Stimulated activated effector memory CD8-positive, alpha-beta T cell treated with anti-CD3 and anti-CD28 coated beads, Interleukin-12 subunit alpha, Interleukin-12 subunit beta, amount 100 ng/mL, for 72 hours (primary cell): ENCODE measurements at regions not wholly inside any gene's neighbourhood (a gene's known extent, or its start where the extent isn't known, plus 50 kb on each side); places are given as distances from the start of the nearest gene placed in this dataset.

Experiments used
- ATAC-seq: fragments of 150-1000 bp; cut with Tn5 transposase; 2 replicates; pipeline ENCODE4 v1.10.0; 2021
- DNase-seq, 2 donors: peaks; one replicate each; pipeline ENCODE4 v3.0.0; 2021 to 2022; ENCODE audit warnings: low spot score in 2 of 2
- H3K27ac Mint-ChIP-seq: one replicate; pipeline ENCODE4 v1.8.0; 2022; ENCODE audit warnings: mild to moderate bottlenecking, mixed read lengths
- H3K36me3 Mint-ChIP-seq: one replicate; pipeline ENCODE4 v1.8.0; 2022; ENCODE audit warnings: mild to moderate bottlenecking, mixed read lengths
- H3K4me1 Mint-ChIP-seq: one replicate; pipeline ENCODE4 v1.8.0; 2022; ENCODE audit warnings: mixed read lengths
- H3K4me3 Mint-ChIP-seq: one replicate; pipeline ENCODE4 v1.8.0; 2022; ENCODE audit warnings: mild to moderate bottlenecking, mixed read lengths
- H3K9me3 Mint-ChIP-seq: one replicate; pipeline ENCODE4 v1.8.0; 2022; ENCODE audit warnings: mixed read lengths

GRCh38 chr13:103443604-103444003, 377.4 kb upstream of the SLC10A2 start:
- ATAC-seq (no peak), DNase-seq (no peak)
- Mint-ChIP-seq H3K9me3 (peaks cover 5% of the 10 kb centered on the region), H3K27ac (no peak overlapping the region), H3K4me1 (no peaks in the 10 kb centered on the region), H3K4me3 (no peak overlapping the region), H3K36me3 (no peaks in the 10 kb centered on the region)

DNA sequence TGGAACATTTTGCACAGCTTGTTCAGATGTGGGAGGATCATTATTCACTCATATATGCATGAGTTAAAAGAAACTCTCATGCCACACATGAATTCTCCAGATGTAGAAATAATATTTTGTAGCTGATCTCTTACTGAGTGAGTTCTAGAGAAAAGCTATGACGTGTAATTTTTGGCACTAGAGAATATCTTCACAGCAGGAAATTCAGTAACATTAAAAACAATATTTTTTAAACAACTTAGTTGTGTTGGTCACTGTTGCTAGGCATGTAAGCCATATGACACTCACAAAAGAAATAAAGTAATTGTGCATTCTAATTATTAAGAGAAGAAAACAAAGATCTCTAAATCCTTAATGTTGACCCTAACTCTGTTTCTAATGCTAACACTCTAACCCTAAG, 371.4 kb upstream of the SLC10A2 start:
- H3K4me3 Mint-ChIP-seq, result no peak overlapping the region
- peaks cover 11% of the 10 kb centered on the region for H3K9me3 Mint-ChIP-seq
- no peak for ATAC-seq
- no peaks in the 10 kb centered on the region for H3K36me3 Mint-ChIP-seq
- DNase-seq, result no peak
- no peak overlapping the region for H3K27ac Mint-ChIP-seq
- H3K4me1 Mint-ChIP-seq, result no peaks in the 10 kb centered on the region

- peaks cover 11% of the 10 kb centered on the region for H3K9me3 Mint-ChIP-seq
- H3K4me1 Mint-ChIP-seq, result no peaks in the 10 kb centered on the region
- H3K27ac Mint-ChIP-seq, result no peak overlapping the region
- DNase-seq (no peak), ATAC-seq (no peak)
- no peak overlapping the region for H3K4me3 Mint-ChIP-seq
- H3K36me3 Mint-ChIP-seq, result no peaks in the 10 kb centered on the region
Measured at GRCh38 chr13:103436057-103436654, 369.9 kb upstream of the SLC10A2 start.

- no peak for DNase-seq
- Mint-ChIP-seq H3K9me3 (peaks cover 18% of the 10 kb centered on the region), H3K36me3 (no peaks in the 10 kb centered on the region), H3K4me1 (no peaks in the 10 kb centered on the region), H3K4me3 (no peak overlapping the region), H3K27ac (no peak overlapping the region)
- ATAC-seq, result no peak
Measured at GRCh38 chr13:103431856-103432255, 365.6 kb upstream of the SLC10A2 start.

DNA sequence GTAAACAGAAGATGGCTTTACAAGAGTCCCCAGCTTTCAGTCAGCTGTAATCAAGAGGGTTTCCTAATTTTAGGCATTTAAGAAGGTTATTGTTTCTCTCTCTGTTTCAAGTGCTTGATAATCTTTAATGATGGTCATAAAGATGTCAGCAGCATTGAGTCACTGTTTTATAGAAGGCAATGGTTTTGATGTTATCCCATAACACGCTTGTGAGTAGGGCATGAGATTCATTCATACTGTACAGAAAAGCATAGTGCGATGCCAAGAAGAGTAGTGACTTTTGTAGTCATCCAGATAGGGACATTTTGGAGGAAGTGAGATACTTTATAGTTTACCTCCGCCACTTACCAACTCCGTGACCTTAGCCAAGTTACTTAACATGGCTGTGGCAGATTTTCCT, 364.2 kb upstream of the SLC10A2 start:
- DNase-seq, result no peak
- Mint-ChIP-seq H3K4me1 (no peaks in the 10 kb centered on the region), H3K36me3 (no peaks in the 10 kb centered on the region), H3K9me3 (peaks cover 12% of the 10 kb centered on the region), H3K27ac (no peak overlapping the region), H3K4me3 (no peak overlapping the region)
- no peak for ATAC-seq

DNA sequence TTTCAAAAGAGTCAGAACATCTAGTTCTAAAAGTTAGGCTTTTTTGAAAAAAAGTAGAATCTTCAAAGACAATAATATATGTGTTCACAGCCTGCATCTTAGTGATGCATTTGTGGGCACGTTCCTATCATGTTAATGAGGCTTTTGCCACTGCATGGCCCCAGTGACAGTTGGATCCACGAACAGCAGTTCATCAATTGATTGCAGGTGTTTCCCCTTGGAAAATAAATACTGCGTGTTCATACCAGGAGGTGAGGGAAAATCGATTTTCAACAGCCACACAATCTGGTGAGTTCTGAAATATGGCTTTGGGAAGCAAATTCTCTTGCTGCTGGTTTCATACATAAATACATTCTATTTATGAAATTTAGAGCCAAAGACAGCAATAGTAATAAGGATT, 343.8 kb upstream of the SLC10A2 start:
- Mint-ChIP-seq H3K4me1 (no peaks in the 10 kb centered on the region), H3K9me3 (peaks cover 9% of the 10 kb centered on the region), H3K4me3 (no peak overlapping the region), H3K36me3 (no peaks in the 10 kb centered on the region), H3K27ac (no peak overlapping the region)
- no peak for DNase-seq
- no peak for ATAC-seq

GRCh38 chr13:103406967-103407366, 340.8 kb upstream of the SLC10A2 start:
- no peak for DNase-seq
- H3K36me3 Mint-ChIP-seq, result no peaks in the 10 kb centered on the region
- H3K27ac Mint-ChIP-seq, result no peak overlapping the region
- peaks cover 11% of the 10 kb centered on the region for H3K9me3 Mint-ChIP-seq
- ATAC-seq, result no peak
- H3K4me1 Mint-ChIP-seq, result no peaks in the 10 kb centered on the region
- H3K4me3 Mint-ChIP-seq, result no peak overlapping the region

DNA sequence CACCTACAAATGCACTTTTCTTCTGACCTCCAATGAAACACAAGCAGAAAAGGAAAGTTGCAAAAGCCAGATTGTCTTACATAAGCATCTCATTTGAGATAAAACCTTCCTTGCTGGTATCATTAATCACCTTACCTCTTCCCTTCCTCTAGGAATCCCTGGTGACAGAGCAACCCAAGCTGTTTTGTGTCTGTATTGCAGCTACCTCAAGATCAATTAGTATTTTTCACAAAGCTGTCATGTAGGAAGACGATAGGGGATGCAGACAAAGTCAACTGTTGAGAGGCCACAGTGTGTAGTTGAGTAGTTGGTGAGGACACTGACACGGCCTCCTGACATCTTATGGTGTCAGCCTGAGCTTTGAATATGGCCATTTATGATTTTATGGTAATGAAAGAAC, 339.1 kb upstream of the SLC10A2 start:
- DNase-seq (no peak), ATAC-seq (no peak)
- peaks cover 11% of the 10 kb centered on the region for H3K9me3 Mint-ChIP-seq
- no peak overlapping the region for H3K4me3 Mint-ChIP-seq
- H3K27ac Mint-ChIP-seq, result no peak overlapping the region
- no peaks in the 10 kb centered on the region for H3K36me3 Mint-ChIP-seq
- H3K4me1 Mint-ChIP-seq, result no peaks in the 10 kb centered on the region

DNA sequence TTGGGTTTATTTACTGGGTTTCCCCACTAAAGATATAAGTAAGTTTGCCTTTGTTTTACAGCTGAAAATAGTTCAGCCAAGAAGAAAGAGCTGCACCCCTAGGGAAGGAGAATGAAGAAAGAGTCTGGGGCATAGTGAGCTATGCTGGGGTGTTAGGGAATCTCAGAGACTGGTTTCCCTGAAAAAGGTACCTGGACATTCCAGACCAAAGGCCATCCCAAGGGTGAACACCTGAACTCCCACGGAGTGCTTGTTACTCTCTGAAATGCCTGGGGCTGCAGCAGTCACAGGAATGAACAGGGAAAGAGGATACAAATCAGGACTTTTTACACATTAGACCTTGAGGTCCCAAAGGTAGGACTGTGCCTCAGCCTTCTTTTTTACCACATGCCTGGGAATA, 337.6 kb upstream of the SLC10A2 start:
- ATAC-seq, result no peak
- no peaks in the 10 kb centered on the region for H3K4me1 Mint-ChIP-seq

GRCh38 chr13:103403148-103403740, 337.0 kb upstream of the SLC10A2 start:
- Mint-ChIP-seq H3K4me3 (no peak overlapping the region), H3K27ac (no peak overlapping the region), H3K4me1 (no peaks in the 10 kb centered on the region), H3K9me3 (peaks cover 11% of the 10 kb centered on the region), H3K36me3 (no peaks in the 10 kb centered on the region)
- ATAC-seq, result no peak
- DNase-seq, result no peak

More for the DNA sequence above, 337.6 kb upstream of the SLC10A2 start:
- Mint-ChIP-seq H3K27ac (no peak overlapping the region), H3K36me3 (no peaks in the 10 kb centered on the region), H3K4me3 (no peak overlapping the region), H3K9me3 (peaks cover 11% of the 10 kb centered on the region)
- no peak for DNase-seq

DNA sequence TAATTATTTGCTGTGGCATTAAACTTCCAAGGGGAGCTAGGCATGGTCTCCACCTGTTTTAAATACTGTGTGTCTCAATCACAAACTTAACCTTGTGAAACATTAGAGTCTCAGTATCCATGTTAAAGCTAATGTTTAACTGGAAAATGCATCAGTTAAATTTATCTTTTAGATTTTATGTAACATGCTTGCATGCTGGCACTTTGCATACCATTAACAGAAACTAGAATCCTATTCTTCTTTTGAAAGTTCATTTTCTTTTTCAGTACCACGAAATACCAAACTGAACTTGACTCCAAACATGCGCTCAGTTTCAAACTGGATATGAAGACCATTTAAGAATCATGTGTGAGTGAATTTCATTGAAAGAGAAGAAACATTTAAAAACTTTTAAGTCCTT, 328.9 kb upstream of the SLC10A2 start:
- Mint-ChIP-seq H3K4me1 (no peaks in the 10 kb centered on the region), H3K36me3 (no peaks in the 10 kb centered on the region), H3K4me3 (no peak overlapping the region), H3K9me3 (no peaks in the 10 kb centered on the region), H3K27ac (no peak overlapping the region)
- DNase-seq, result no peak
- ATAC-seq, result no peak

DNA sequence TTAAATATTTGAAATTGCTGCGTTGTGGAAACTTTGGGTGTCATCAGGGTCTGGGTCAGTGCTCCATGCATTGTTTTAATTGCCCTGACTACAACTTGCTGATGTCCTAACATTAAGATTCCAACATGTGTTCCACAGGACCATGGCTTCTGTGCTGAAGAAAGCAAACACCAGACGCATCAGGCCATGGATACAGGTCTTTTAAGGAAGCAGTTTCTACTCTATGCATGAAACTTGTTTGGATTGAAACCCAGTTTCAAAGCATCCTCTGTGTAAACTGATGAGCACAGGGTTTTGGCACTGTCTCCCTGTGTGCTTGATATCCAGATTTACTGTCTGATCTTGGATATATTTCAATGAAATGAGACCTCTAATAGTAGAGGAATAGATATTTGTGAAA, 328.4 kb upstream of the SLC10A2 start:
- H3K27ac Mint-ChIP-seq, result no peak overlapping the region
- no peaks in the 10 kb centered on the region for H3K4me1 Mint-ChIP-seq
- H3K36me3 Mint-ChIP-seq, result no peaks in the 10 kb centered on the region
- DNase-seq (no peak), ATAC-seq (no peak)
- no peak overlapping the region for H3K4me3 Mint-ChIP-seq
- no peaks in the 10 kb centered on the region for H3K9me3 Mint-ChIP-seq

- no peak for DNase-seq
- no peak for ATAC-seq
- H3K4me3 Mint-ChIP-seq, result no peak overlapping the region
- H3K9me3 Mint-ChIP-seq, result no peaks in the 10 kb centered on the region
- no peak overlapping the region for H3K27ac Mint-ChIP-seq
- no peaks in the 10 kb centered on the region for H3K36me3 Mint-ChIP-seq
- no peaks in the 10 kb centered on the region for H3K4me1 Mint-ChIP-seq
Measured at GRCh38 chr13:103391936-103392335, 325.7 kb upstream of the SLC10A2 start.

DNA sequence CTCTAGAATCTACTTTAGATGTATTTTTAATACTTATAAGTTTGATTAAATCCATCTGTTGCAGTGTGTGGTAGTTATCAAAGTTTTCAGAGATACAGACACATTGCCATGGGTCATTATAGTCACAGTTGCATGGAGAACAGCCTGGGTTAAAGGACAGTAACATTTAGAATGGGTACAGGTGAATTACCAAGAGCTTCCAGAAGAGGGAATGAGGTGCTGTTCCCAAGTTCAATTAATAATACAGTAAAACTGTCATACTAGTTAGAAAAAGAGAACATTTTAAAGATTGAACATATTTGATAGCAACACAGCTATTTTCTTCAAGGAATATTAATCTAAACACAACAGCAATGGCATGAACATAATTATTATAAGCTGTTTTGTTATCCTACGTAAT, 322.6 kb upstream of the SLC10A2 start:
- no peaks in the 10 kb centered on the region for H3K4me1 Mint-ChIP-seq
- no peaks in the 10 kb centered on the region for H3K36me3 Mint-ChIP-seq
- ATAC-seq, result no peak
- H3K27ac Mint-ChIP-seq, result no peak overlapping the region
- peaks cover 2% of the 10 kb centered on the region for H3K9me3 Mint-ChIP-seq
- no peak overlapping the region for H3K4me3 Mint-ChIP-seq
- no peak for DNase-seq

GRCh38 chr13:103386341-103386740, 320.1 kb upstream of the SLC10A2 start:
- Mint-ChIP-seq H3K9me3 (peaks cover 6% of the 10 kb centered on the region), H3K36me3 (no peaks in the 10 kb centered on the region), H3K4me1 (no peaks in the 10 kb centered on the region), H3K27ac (no peak overlapping the region), H3K4me3 (no peak overlapping the region)
- ATAC-seq, result no peak
- DNase-seq, result no peak

- DNase-seq (no peak), ATAC-seq (no peak)
- Mint-ChIP-seq H3K36me3 (no peaks in the 10 kb centered on the region), H3K27ac (no peak overlapping the region), H3K4me1 (no peaks in the 10 kb centered on the region), H3K9me3 (no peaks in the 10 kb centered on the region), H3K4me3 (no peak overlapping the region)
Measured at GRCh38 chr13:103373916-103374315, 307.7 kb upstream of the SLC10A2 start.

GRCh38 chr13:103371271-103371670, 305.1 kb upstream of the SLC10A2 start:
- H3K4me3 Mint-ChIP-seq, result no peak overlapping the region
- ATAC-seq, result no peak

More at GRCh38 chr13:103371271-103371670, 305.1 kb upstream of the SLC10A2 start:
- no peaks in the 10 kb centered on the region for H3K9me3 Mint-ChIP-seq
- no peaks in the 10 kb centered on the region for H3K4me1 Mint-ChIP-seq
- no peak for DNase-seq
- H3K36me3 Mint-ChIP-seq, result no peaks in the 10 kb centered on the region
- no peak overlapping the region for H3K27ac Mint-ChIP-seq
